CD14-positive monocyte (primary cell): ENCODE measurements at regions not wholly inside any gene's neighbourhood (a gene's known extent, or its start where the extent isn't known, plus 50 kb on each side); places are given as distances from the start of the nearest gene placed in this dataset.

Experiments used
- DNase-seq, 3 donors: peaks; one replicate each; pipeline ENCODE4 v3.0.0-alpha.2; 2011 to 2022
- H2AFZ ChIP-seq: 2 replicates; pipeline ENCODE4 v1.6.0; 2012; ENCODE audit warnings: mild to moderate bottlenecking, low read depth, low read length, inconsistent platforms; ENCODE audit not compliant: insufficient read depth, poor library complexity, severe bottlenecking
- H3K27ac ChIP-seq, 2 donors: 1 replicate in 1 of 2; 2 replicates in 1 of 2; pipeline ENCODE4 v1.5.1; 2012 to 2013; ENCODE audit warnings: low read length in 2 of 2, control low read depth in 1 of 2, inconsistent platforms in 1 of 2, low read depth in 1 of 2, mild to moderate bottlenecking in 1 of 2
- H3K27me3 ChIP-seq, 2 donors: one replicate each; pipeline versions ENCODE4 v1.6.0 to v1.6.1; 2011 to 2013; ENCODE audit warnings: low read length in 2 of 2; ENCODE audit not compliant: control insufficient read depth in 2 of 2, insufficient read depth in 2 of 2
- H3K36me3 ChIP-seq, 2 donors: replicated peaks in 1 of 2; 1 replicate in 1 of 2; 2 replicates in 1 of 2; pipeline versions ENCODE4 v1.5.1 to v1.6.1; 2012 to 2013; ENCODE audit warnings: low read length in 2 of 2, control low read depth in 1 of 2, inconsistent platforms in 1 of 2, mild to moderate bottlenecking in 1 of 2; ENCODE audit not compliant: insufficient read depth in 2 of 2, control insufficient read depth in 1 of 2
- H3K4me1 ChIP-seq, 2 donors: 1 replicate in 1 of 2; 2 replicates in 1 of 2; pipeline versions ENCODE4 v1.5.1 to v1.6.1; 2012 to 2013; ENCODE audit warnings: low read length in 2 of 2, control low read depth in 1 of 2, inconsistent platforms in 1 of 2, mild to moderate bottlenecking in 1 of 2, moderate library complexity in 1 of 2; ENCODE audit not compliant: insufficient read depth in 2 of 2, control insufficient read depth in 1 of 2
- H3K4me2 ChIP-seq: replicated peaks from 2 replicates; pipeline ENCODE3; 2012; ENCODE audit warnings: low read length, moderate library complexity, mild to moderate bottlenecking; ENCODE audit not compliant: poor library complexity, severe bottlenecking; ENCODE audit errors: extremely low read depth
- H3K4me3 ChIP-seq, 3 experiments: fragments of 200-600 bp in 1 of 3; sonication (generic) in 1 of 3; replicated peaks in 1 of 3; 1 replicate in 2 of 3; 2 replicates in 1 of 3; pipeline ENCODE4 v1.5.1; 2011 to 2013; ENCODE audit warnings: low read length in 3 of 3, mild to moderate bottlenecking in 3 of 3, control low read depth in 2 of 3, low read depth in 2 of 3, inconsistent platforms in 1 of 3, moderate library complexity in 1 of 3
- H3K79me2 ChIP-seq: 2 replicates; pipeline ENCODE4 v1.6.0; 2012; ENCODE audit warnings: mild to moderate bottlenecking, control low read depth, inconsistent platforms, low read length, moderate library complexity; ENCODE audit not compliant: insufficient read depth
- H3K9ac ChIP-seq: 2 replicates; pipeline ENCODE4 v1.6.0; 2017; ENCODE audit warnings: low read length, mild to moderate bottlenecking; ENCODE audit not compliant: insufficient read depth, poor library complexity, severe bottlenecking
- H3K9me3 ChIP-seq, 2 donors: replicated peaks in 1 of 2; 1 replicate in 1 of 2; 2 replicates in 1 of 2; pipeline versions ENCODE4 v1.5.1 to v1.6.1; 2012 to 2013; ENCODE audit warnings: low read length in 2 of 2, control low read depth in 1 of 2; ENCODE audit not compliant: control insufficient read depth in 1 of 2, insufficient read depth in 1 of 2
- H4K20me1 ChIP-seq: 2 replicates; pipeline ENCODE4 v1.6.0; 2012; ENCODE audit warnings: mild to moderate bottlenecking, low read length, control low read depth, moderate library complexity; ENCODE audit not compliant: insufficient read depth
- H3K27ac Mint-ChIP-seq, 7 donors: one replicate each; pipeline ENCODE4 v1.8.0; 2020; ENCODE audit warnings: mild to moderate bottlenecking in 7 of 7, mixed read lengths in 7 of 7, moderate library complexity in 6 of 7, inconsistent platforms in 2 of 7
- H3K27me3 Mint-ChIP-seq, 3 donors: one replicate each; pipeline ENCODE4 v1.8.0; 2021 to 2022; ENCODE audit warnings: low read depth in 3 of 3, mild to moderate bottlenecking in 3 of 3, mixed read lengths in 3 of 3, moderate library complexity in 3 of 3, inconsistent platforms in 1 of 3
- H3K36me3 Mint-ChIP-seq, 2 donors: one replicate each; pipeline ENCODE4 v1.8.0; 2020; ENCODE audit warnings: mixed read lengths in 2 of 2, inconsistent platforms in 1 of 2, mild to moderate bottlenecking in 1 of 2
- H3K4me1 Mint-ChIP-seq: one replicate; pipeline ENCODE4 v1.8.0; 2020; ENCODE audit warnings: mild to moderate bottlenecking, mixed read lengths
- H3K4me3 Mint-ChIP-seq, 2 donors: one replicate each; pipeline ENCODE4 v1.8.0; 2020; ENCODE audit warnings: mild to moderate bottlenecking in 2 of 2, mixed read lengths in 2 of 2, moderate library complexity in 1 of 2
- H3K9me3 Mint-ChIP-seq, 7 donors: one replicate each; pipeline ENCODE4 v1.8.0; 2020 to 2022; ENCODE audit warnings: mixed read lengths in 7 of 7, mild to moderate bottlenecking in 6 of 7, moderate library complexity in 6 of 7, inconsistent platforms in 2 of 7
- WGBS: methylation state at CpG from one replicate; pipeline ENCODE4 v1.1.5; 2013; ENCODE audit warnings: missing lambda C conversion rate; ENCODE audit not compliant: insufficient coverage; 5-methylcytosine and 5-hydroxymethylcytosine counted together
- intact Hi-C, 2 donors: fragments of 100-400 bp; cut with micrococcal nuclease; formaldehyde crosslinking; loops; one replicate each; pipeline versions ENCODE4 v1.15.0 to v1.15.1; 2023
- TF ChIP-seq, protein P1 (sequence below): fragments of 200-600 bp; IDR thresholded peaks from one replicate; pipeline ENCODE4 v1.8.0; 2022; ENCODE audit warnings: antibody characterized with exemption, mild to moderate bottlenecking

DNA sequence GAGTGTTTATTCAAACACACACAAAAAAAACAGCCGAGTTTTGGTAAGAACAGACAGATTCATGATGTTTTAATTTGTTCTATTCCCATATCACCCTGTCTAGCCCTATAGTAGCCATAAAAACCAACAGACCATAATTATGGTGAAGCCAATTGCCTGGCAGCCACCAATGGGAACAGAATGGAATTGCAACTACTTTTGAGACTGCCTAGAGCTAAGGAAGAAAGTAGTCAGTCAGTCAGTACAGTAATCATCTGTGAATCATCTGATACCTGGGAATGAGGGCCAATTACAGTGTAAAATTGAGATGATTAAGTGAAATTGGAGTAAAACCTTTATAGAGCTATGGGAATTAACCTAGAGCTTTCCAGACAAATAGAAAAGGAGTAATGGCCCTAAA, 952.7 kb upstream of the KCND2 start:
- Histone ChIP-seq H4K20me1 (no peaks in the 10 kb centered on the region), H3K27ac (no peak overlapping the region), H3K4me1 (no peaks in the 10 kb centered on the region), H3K9me3 (no peaks in the 10 kb centered on the region), H3K36me3 (no peaks in the 10 kb centered on the region), H3K79me2 (no peaks in the 10 kb centered on the region), H3K27me3 (no peaks in the 10 kb centered on the region), H2AFZ (no peak overlapping the region), H3K9ac (no peak overlapping the region), H3K4me3 (no peak overlapping the region), H3K4me2 (no peak overlapping the region)
- Mint-ChIP-seq H3K4me1 (no peaks in the 10 kb centered on the region), H3K27ac (no peak overlapping the region), H3K9me3 (peaks cover 0 to 2% (median 0%) of the 10 kb centered on the region in 7 donors), H3K27me3 (no peaks in the 10 kb centered on the region), H3K36me3 (no peaks in the 10 kb centered on the region), H3K4me3 (no peak overlapping the region)
- WGBS, result no CpG with 5 or more reads among the region's 1 CpG
- TF ChIP-seq, protein P1, sequence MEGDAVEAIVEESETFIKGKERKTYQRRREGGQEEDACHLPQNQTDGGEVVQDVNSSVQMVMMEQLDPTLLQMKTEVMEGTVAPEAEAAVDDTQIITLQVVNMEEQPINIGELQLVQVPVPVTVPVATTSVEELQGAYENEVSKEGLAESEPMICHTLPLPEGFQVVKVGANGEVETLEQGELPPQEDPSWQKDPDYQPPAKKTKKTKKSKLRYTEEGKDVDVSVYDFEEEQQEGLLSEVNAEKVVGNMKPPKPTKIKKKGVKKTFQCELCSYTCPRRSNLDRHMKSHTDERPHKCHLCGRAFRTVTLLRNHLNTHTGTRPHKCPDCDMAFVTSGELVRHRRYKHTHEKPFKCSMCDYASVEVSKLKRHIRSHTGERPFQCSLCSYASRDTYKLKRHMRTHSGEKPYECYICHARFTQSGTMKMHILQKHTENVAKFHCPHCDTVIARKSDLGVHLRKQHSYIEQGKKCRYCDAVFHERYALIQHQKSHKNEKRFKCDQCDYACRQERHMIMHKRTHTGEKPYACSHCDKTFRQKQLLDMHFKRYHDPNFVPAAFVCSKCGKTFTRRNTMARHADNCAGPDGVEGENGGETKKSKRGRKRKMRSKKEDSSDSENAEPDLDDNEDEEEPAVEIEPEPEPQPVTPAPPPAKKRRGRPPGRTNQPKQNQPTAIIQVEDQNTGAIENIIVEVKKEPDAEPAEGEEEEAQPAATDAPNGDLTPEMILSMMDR, result no peak
- no peak for DNase-seq
- intact Hi-C loops, result no loop called here

DNA sequence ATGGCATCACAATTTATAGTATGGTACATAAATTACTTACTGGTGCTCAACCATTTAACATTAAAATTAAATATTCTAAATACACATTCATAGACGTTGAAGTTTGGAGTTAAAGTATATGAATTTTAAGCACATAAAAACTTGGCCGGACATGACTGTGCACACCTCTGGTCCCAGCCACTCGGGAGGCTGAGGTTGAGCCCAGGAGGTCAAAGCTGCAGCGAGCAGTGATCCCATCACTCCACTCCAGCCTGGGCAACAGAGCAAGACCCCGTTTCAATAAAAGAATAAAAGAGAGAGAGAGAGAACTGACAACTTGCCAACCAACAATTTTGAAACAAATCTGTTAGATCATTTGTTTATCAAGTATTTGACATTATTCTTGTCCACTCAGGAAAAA, 943.3 kb upstream of the KCND2 start:
- Histone ChIP-seq H4K20me1 (no peaks in the 10 kb centered on the region), H3K9ac (no peak overlapping the region), H2AFZ (no peak overlapping the region), H3K27ac (no peak overlapping the region), H3K4me1 (no peaks in the 10 kb centered on the region), H3K36me3 (no peaks in the 10 kb centered on the region), H3K4me2 (no peak overlapping the region), H3K27me3 (no peaks in the 10 kb centered on the region), H3K79me2 (no peaks in the 10 kb centered on the region), H3K9me3 (no peaks in the 10 kb centered on the region), H3K4me3 (no peak overlapping the region)
- intact Hi-C loops, result no loop called here
- no peak for DNase-seq
- Mint-ChIP-seq H3K27me3 (no peaks in the 10 kb centered on the region), H3K4me3 (no peak overlapping the region), H3K4me1 (no peaks in the 10 kb centered on the region), H3K27ac (no peak overlapping the region), H3K9me3 (peaks cover 0 to 3% (median 0%) of the 10 kb centered on the region in 7 donors), H3K36me3 (no peaks in the 10 kb centered on the region)
- TF ChIP-seq, protein P1, result no peak
- no CpG with 5 or more reads among the region's 5 CpGs for WGBS
